Lower lobe of right lung (tissue), 2 donors: ENCODE measurements at regions not wholly inside any gene's neighbourhood (a gene's known extent, or its start where the extent isn't known, plus 50 kb on each side); places are given as distances from the start of the nearest gene placed in this dataset.

Source experiments
- ATAC-seq, 2 donors: fragments of 200-7000 bp; cut with Tn5 transposase; one replicate each; pipeline ENCODE4 v1.9.1; 2020 to 2022; ENCODE audit warnings: mild to moderate bottlenecking in 2 of 2, moderate library complexity in 2 of 2
- DNase-seq: peaks from one replicate; pipeline ENCODE4 v3.0.0-alpha.2; 2020
- H3K27ac ChIP-seq: fragments of 200-600 bp; one replicate; pipeline ENCODE4 v1.8.0; 2022
- H3K27me3 ChIP-seq: fragments of 200-600 bp; one replicate; pipeline ENCODE4 v1.8.0; 2022; ENCODE audit warnings: low read depth
- H3K36me3 ChIP-seq: fragments of 200-600 bp; one replicate; pipeline ENCODE4 v1.8.0; 2022; ENCODE audit warnings: mild to moderate bottlenecking
- H3K4me1 ChIP-seq: fragments of 200-600 bp; one replicate; pipeline ENCODE4 v1.8.0; 2022
- H3K4me3 ChIP-seq: fragments of 200-600 bp; one replicate; pipeline ENCODE4 v1.8.0; 2022; ENCODE audit warnings: mild to moderate bottlenecking
- H3K9me3 ChIP-seq: fragments of 200-600 bp; one replicate; pipeline ENCODE4 v1.8.0; 2022
- CTCF ChIP-seq: fragments of 200-600 bp; IDR thresholded peaks from one replicate; pipeline ENCODE4 v1.8.0; 2022; ENCODE audit warnings: antibody characterized with exemption, mild to moderate bottlenecking
- intact Hi-C: fragments of 100-400 bp; cut with DNase I; formaldehyde crosslinking; loops from one replicate; pipeline ENCODE4 v1.11.0; 2022
- donor health status: DM: no; HTN: yes; CAD: no; lungs with severe emphysema.

- DNase-seq (no peak), ATAC-seq (no peak)
- intact Hi-C loops: no loop called here
- H3K27me3 ChIP-seq: no peaks in the 10 kb centered on the region
- H3K36me3 ChIP-seq: no peaks in the 10 kb centered on the region
- no peaks in the 10 kb centered on the region for H3K4me1 ChIP-seq
- TF ChIP-seq CTCF: no peak
- no peaks in the 10 kb centered on the region for H3K9me3 ChIP-seq
- no peak overlapping the region for H3K4me3 ChIP-seq
- H3K27ac ChIP-seq: no peak overlapping the region
Observed at GRCh38 chr1:188871164-188871563, 1606.5 kb downstream of the BRINP3 start.

- H3K36me3 ChIP-seq: no peaks in the 10 kb centered on the region
- no peaks in the 10 kb centered on the region for H3K27me3 ChIP-seq
- intact Hi-C loops: no loop called here
- TF ChIP-seq CTCF: no peak
- ATAC-seq (no peak), DNase-seq (no peak)
- H3K4me3 ChIP-seq: no peak overlapping the region
- no peaks in the 10 kb centered on the region for H3K9me3 ChIP-seq
- no peak overlapping the region for H3K27ac ChIP-seq
- no peaks in the 10 kb centered on the region for H3K4me1 ChIP-seq
Observed at GRCh38 chr1:188872376-188872775, 1605.3 kb downstream of the BRINP3 start.

GRCh38 chr1:188877668-188878067 lies 1600.0 kb downstream of the BRINP3 start:
- Histone ChIP-seq H3K36me3 (no peaks in the 10 kb centered on the region), H3K4me3 (no peak overlapping the region), H3K27me3 (no peaks in the 10 kb centered on the region)

GRCh38 chr1:188888386-188888785 lies 1589.3 kb downstream of the BRINP3 start:
- TF ChIP-seq CTCF: no peak
- no peaks in the 10 kb centered on the region for H3K27me3 ChIP-seq
- ATAC-seq (no peak), DNase-seq (no peak)
- no peaks in the 10 kb centered on the region for H3K9me3 ChIP-seq
- intact Hi-C loops: no loop called here
- no peak overlapping the region for H3K27ac ChIP-seq
- no peaks in the 10 kb centered on the region for H3K4me1 ChIP-seq
- H3K4me3 ChIP-seq: no peak overlapping the region
- H3K36me3 ChIP-seq: no peaks in the 10 kb centered on the region

More at GRCh38 chr1:188877668-188878067, 1600.0 kb downstream of the BRINP3 start:
- no peak overlapping the region for H3K27ac ChIP-seq
- TF ChIP-seq CTCF: no peak
- ATAC-seq (no peak), DNase-seq (no peak)
- no peaks in the 10 kb centered on the region for H3K9me3 ChIP-seq
- no peaks in the 10 kb centered on the region for H3K4me1 ChIP-seq
- intact Hi-C loops: no loop called here

- no peaks in the 10 kb centered on the region for H3K4me1 ChIP-seq
- H3K4me3 ChIP-seq: no peak overlapping the region
- no peak overlapping the region for H3K27ac ChIP-seq
- H3K27me3 ChIP-seq: no peaks in the 10 kb centered on the region
- TF ChIP-seq CTCF: no peak
- H3K9me3 ChIP-seq: no peaks in the 10 kb centered on the region
- intact Hi-C loops: no loop called here
- H3K36me3 ChIP-seq: no peaks in the 10 kb centered on the region
- ATAC-seq: no peak
- DNase-seq: no peak
Observed at GRCh38 chr1:188889166-188889565, 1588.5 kb downstream of the BRINP3 start.

- H3K4me1 ChIP-seq: no peaks in the 10 kb centered on the region
- TF ChIP-seq CTCF: no peak
- H3K36me3 ChIP-seq: no peaks in the 10 kb centered on the region
- H3K4me3 ChIP-seq: no peak overlapping the region
- H3K27ac ChIP-seq: no peak overlapping the region
- H3K27me3 ChIP-seq: no peaks in the 10 kb centered on the region
- intact Hi-C loops: no loop called here
- no peaks in the 10 kb centered on the region for H3K9me3 ChIP-seq
- no peak for ATAC-seq
- no peak for DNase-seq
Observed at GRCh38 chr1:188891958-188892357, 1585.7 kb downstream of the BRINP3 start.
